SKM-1 treated with dmso at 0.1 percent for 144 hours (cell line): ENCODE measurements at regions not wholly inside any gene's neighbourhood (a gene's known extent, or its start where the extent isn't known, plus 50 kb on each side); places are given as distances from the start of the nearest gene placed in this dataset.

Source experiments
- DNase-seq: peaks from one replicate; lab custom pipeline; 2025; ENCODE audit not compliant: unreplicated experiment; lab: John Stamatoyannopoulos, UW

- DNase-seq = no peak
Observed at GRCh38 chr6:151699719-151700118, 107.8 kb upstream of the ESR1 start.

- DNase-seq = no peak
Observed at GRCh38 chr6:151701911-151702562, 105.4 kb upstream of the ESR1 start.

- DNase-seq = no peak
Observed at GRCh38 chr6:151702851-151703658, 104.4 kb upstream of the ESR1 start.

- DNase-seq = no peak
Observed at GRCh38 chr6:151704383-151704782, 103.1 kb upstream of the ESR1 start.

GRCh38 chr6:151705993-151706733, 101.3 kb upstream of the ESR1 start:
- DNase-seq = no peak

GRCh38 chr6:151709329-151709728, 98.2 kb upstream of the ESR1 start:
- no peak for DNase-seq

GRCh38 chr6:151716526-151716932, 91.0 kb upstream of the ESR1 start:
- DNase-seq = no peak

- DNase-seq = no peak
Observed at GRCh38 chr6:151719070-151719469, 88.4 kb upstream of the ESR1 start.

- DNase-seq = no peak
Observed at GRCh38 chr6:151721146-151721545, 86.3 kb upstream of the ESR1 start.

GRCh38 chr6:151721671-151722070, 85.8 kb upstream of the ESR1 start:
- DNase-seq = no peak

GRCh38 chr6:151722342-151722741, 85.1 kb upstream of the ESR1 start:
- no peak for DNase-seq

- no peak for DNase-seq
Observed at GRCh38 chr6:151723152-151723551, 84.3 kb upstream of the ESR1 start.

- DNase-seq = no peak
Observed at GRCh38 chr6:151729829-151730495, 77.5 kb upstream of the ESR1 start.

GRCh38 chr6:151730496-151730870, 77.0 kb upstream of the ESR1 start:
- DNase-seq = no peak

- DNase-seq = no peak
Observed at GRCh38 chr6:151731313-151731712, 76.2 kb upstream of the ESR1 start.

GRCh38 chr6:151733680-151734320, 73.7 kb upstream of the ESR1 start:
- DNase-seq = no peak

- DNase-seq = no peak
Observed at GRCh38 chr6:151738267-151738666, 69.2 kb upstream of the ESR1 start.

GRCh38 chr6:151738960-151739359, 68.5 kb upstream of the ESR1 start:
- no peak for DNase-seq

- DNase-seq = no peak
Observed at GRCh38 chr6:151740820-151741219, 66.7 kb upstream of the ESR1 start.

GRCh38 chr6:151747896-151748295, 59.6 kb upstream of the ESR1 start:
- DNase-seq = no peak

GRCh38 chr6:151749341-151749740, 58.1 kb upstream of the ESR1 start:
- peak; percentile 6 for DNase-seq
